Spleen (tissue), 7 donors: ENCODE measurements at regions not wholly inside any gene's neighbourhood (a gene's known extent, or its start where the extent isn't known, plus 50 kb on each side); places are given as distances from the start of the nearest gene placed in this dataset.

Experiments
- CTCF ChIP-seq, 11 experiments: fragments of 200-600 bp in 7 of 11; fragments of 450-650 bp in 4 of 11; sonication (generic) in 4 of 11; IDR thresholded peaks in 8 of 11; conservative IDR thresholded peaks in 3 of 11; 1 replicate in 7 of 11; 2 replicates in 4 of 11; pipeline versions ENCODE4 v1.4.0 to v1.8.0; 2016 to 2021; ENCODE audit warnings: antibody characterized with exemption in 11 of 11, inconsistent platforms in 4 of 11, mild to moderate bottlenecking in 1 of 11
- POLR2AphosphoS5 ChIP-seq, 3 donors: sonication (generic); formaldehyde crosslinking; IDR thresholded peaks; one replicate each; pipeline ENCODE4 v1.5.1; 2017; ENCODE audit warnings: antibody characterized with exemption in 3 of 3
- donor health status: DM: no; HTN: no; CAD: no; lungs with moderate emphysema.
- donor health status: DM: no; HTN: no; CAD: no.
- donor health status: DM: no; HTN: no; CAD: no.

DNA sequence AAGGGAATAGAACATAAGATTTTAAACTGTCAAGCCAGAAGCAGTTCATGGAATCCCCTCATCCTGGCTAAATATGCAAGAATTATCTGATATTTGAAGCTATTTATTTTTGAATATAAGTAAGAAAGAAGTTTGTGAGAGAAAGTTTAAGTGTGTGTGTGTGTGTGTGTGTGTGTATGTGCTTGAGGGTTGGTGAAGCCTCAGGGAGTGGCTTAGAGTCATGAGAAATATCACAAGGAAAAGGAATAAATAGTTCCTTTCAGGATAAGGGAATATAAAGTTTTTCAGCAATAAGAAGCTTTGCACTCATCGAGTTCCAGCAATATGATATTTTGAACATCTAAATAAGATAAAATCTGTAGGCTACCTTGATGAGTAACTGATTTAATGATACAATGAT is 359.6 kb downstream of the MEIS1 start:
- TF ChIP-seq CTCF (IDR thresholded peaks at IDR 0.05 in 8 of 11, conservative IDR thresholded peaks at IDR 0.05 in 3 of 11) (no peak), POLR2AphosphoS5 (IDR thresholded peaks at IDR 0.05) (no peak)
